ENCODE measurements at regions not wholly inside any gene's neighbourhood (a gene's known extent, or its start where the extent isn't known, plus 50 kb on each side); places are given as distances from the start of the nearest gene placed in this dataset.

GRCh38 chr2:100664756-100665101, 101.9 kb downstream of the PDCL3 start:
- TF ChIP-seq YY1 (IDR thresholded peaks at IDR 0.05) (no peak), NR2F2 (IDR thresholded peaks at IDR 0.05) (no peak), REST (IDR thresholded peaks at IDR 0.05) (no peak), TAF1 (conservative IDR thresholded peaks at IDR 0.05) (no peak), EGR1 (IDR thresholded peaks at IDR 0.05; ENCODE audit: low read depth in 2 of 2) (no peak), RXRA (IDR thresholded peaks at IDR 0.05) (no peak), SP1 (IDR thresholded peaks at IDR 0.05) (no peak), JUND (IDR thresholded peaks at IDR 0.05) (no peak)
- TF ChIP-seq, protein P1, sequence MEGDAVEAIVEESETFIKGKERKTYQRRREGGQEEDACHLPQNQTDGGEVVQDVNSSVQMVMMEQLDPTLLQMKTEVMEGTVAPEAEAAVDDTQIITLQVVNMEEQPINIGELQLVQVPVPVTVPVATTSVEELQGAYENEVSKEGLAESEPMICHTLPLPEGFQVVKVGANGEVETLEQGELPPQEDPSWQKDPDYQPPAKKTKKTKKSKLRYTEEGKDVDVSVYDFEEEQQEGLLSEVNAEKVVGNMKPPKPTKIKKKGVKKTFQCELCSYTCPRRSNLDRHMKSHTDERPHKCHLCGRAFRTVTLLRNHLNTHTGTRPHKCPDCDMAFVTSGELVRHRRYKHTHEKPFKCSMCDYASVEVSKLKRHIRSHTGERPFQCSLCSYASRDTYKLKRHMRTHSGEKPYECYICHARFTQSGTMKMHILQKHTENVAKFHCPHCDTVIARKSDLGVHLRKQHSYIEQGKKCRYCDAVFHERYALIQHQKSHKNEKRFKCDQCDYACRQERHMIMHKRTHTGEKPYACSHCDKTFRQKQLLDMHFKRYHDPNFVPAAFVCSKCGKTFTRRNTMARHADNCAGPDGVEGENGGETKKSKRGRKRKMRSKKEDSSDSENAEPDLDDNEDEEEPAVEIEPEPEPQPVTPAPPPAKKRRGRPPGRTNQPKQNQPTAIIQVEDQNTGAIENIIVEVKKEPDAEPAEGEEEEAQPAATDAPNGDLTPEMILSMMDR (IDR thresholded peaks at IDR 0.05; ENCODE audit: low read depth, low read length, missing input control): no peak
- TF ChIP-seq, protein P2, sequence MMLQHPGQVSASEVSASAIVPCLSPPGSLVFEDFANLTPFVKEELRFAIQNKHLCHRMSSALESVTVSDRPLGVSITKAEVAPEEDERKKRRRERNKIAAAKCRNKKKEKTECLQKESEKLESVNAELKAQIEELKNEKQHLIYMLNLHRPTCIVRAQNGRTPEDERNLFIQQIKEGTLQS (IDR thresholded peaks at IDR 0.05): no peak
- TF ChIP-seq, protein P3, sequence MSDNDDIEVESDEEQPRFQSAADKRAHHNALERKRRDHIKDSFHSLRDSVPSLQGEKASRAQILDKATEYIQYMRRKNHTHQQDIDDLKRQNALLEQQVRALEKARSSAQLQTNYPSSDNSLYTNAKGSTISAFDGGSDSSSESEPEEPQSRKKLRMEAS (IDR thresholded peaks at IDR 0.05): no peak
